ENCODE measurements at regions not wholly inside any gene's neighbourhood (a gene's known extent, or its start where the extent isn't known, plus 50 kb on each side); places are given as distances from the start of the nearest gene placed in this dataset.
"Not testable (repeated sequence)": the region's sequence is repeated elsewhere in the genome, so short reads cannot be mapped to it uniquely, and the experiment has no call there.

GRCh38 chr12:97048421-97049035 is 141.5 kb downstream of the NEDD1 start:
- no peak for DNase-seq
- no peaks in the 10 kb centered on the region for H3K9me3 Mint-ChIP-seq (ENCODE audit: low read depth)
- CTCF ChIA-PET = no interaction called here
- no peak for ATAC-seq
- H3K4me1 Mint-ChIP-seq = no peaks in the 10 kb centered on the region
- intact Hi-C loops (cut with DNase I, micrococcal nuclease) = no loop called here
- no peak overlapping the region for H3K27ac Mint-ChIP-seq
- no peak overlapping the region for H3K4me3 Mint-ChIP-seq
- no peaks in the 10 kb centered on the region for H3K36me3 Mint-ChIP-seq (ENCODE audit: low read depth)
- peaks cover 4% of the 10 kb centered on the region for H3K27me3 Mint-ChIP-seq
- POLR2A ChIA-PET = no interaction called here

- Mint-ChIP-seq H3K27me3 (peaks cover 4% of the 10 kb centered on the region), H3K4me3 (no peak overlapping the region), H3K9me3 (ENCODE audit: low read depth) (no peaks in the 10 kb centered on the region), H3K36me3 (ENCODE audit: low read depth) (no peaks in the 10 kb centered on the region), H3K4me1 (no peaks in the 10 kb centered on the region), H3K27ac (no peak overlapping the region)
- ChIA-PET POLR2A (no interaction called here), CTCF (no interaction called here)
- ATAC-seq = no peak
- DNase-seq = no peak
- intact Hi-C loops (cut with DNase I, micrococcal nuclease) = no loop called here
Observed at GRCh38 chr12:97050509-97050908, 143.5 kb downstream of the NEDD1 start.

GRCh38 chr12:97051341-97051740 is 144.3 kb downstream of the NEDD1 start:
- Mint-ChIP-seq H3K9me3 (ENCODE audit: low read depth) (peaks cover 3% of the 10 kb centered on the region), H3K27ac (no peak overlapping the region), H3K4me3 (no peak overlapping the region), H3K4me1 (no peaks in the 10 kb centered on the region), H3K36me3 (ENCODE audit: low read depth) (no peaks in the 10 kb centered on the region), H3K27me3 (peaks cover 4% of the 10 kb centered on the region)
- ChIA-PET POLR2A (no interaction called here), CTCF (no interaction called here)
- intact Hi-C loops (cut with DNase I, micrococcal nuclease) = no loop called here
- ATAC-seq (no peak), DNase-seq (no peak)

- CTCF ChIA-PET = interaction anchor here (1.2 kb wide), 1 partner anchor 76 kb away, joined by 3 read pairs; no protein-coding TSS in a partner anchor
Observed at GRCh38 chr12:97061171-97061570, 154.1 kb downstream of the NEDD1 start.

GRCh38 chr12:97063292-97063935 is 156.4 kb downstream of the NEDD1 start:
- no peaks in the 10 kb centered on the region for H3K9me3 Mint-ChIP-seq (ENCODE audit: low read depth)
- no peaks in the 10 kb centered on the region for H3K4me1 Mint-ChIP-seq
- intact Hi-C loops (cut with DNase I, micrococcal nuclease) = no loop called here
- no peak overlapping the region for H3K27ac Mint-ChIP-seq
- POLR2A ChIA-PET = no interaction called here
- no peak for DNase-seq
- H3K27me3 Mint-ChIP-seq = peaks cover 14% of the 10 kb centered on the region
- H3K4me3 Mint-ChIP-seq = no peak overlapping the region
- ATAC-seq = no peak
- CTCF ChIA-PET = interaction anchor here (1.0 kb wide), 1 partner anchor 30 kb away, joined by 3 read pairs; no protein-coding TSS in a partner anchor
- no peaks in the 10 kb centered on the region for H3K36me3 Mint-ChIP-seq (ENCODE audit: low read depth)

More at GRCh38 chr12:97061171-97061570, 154.1 kb downstream of the NEDD1 start:
- no peaks in the 10 kb centered on the region for H3K9me3 Mint-ChIP-seq (ENCODE audit: low read depth)
- H3K4me3 Mint-ChIP-seq = no peak overlapping the region
- no peak for DNase-seq
- H3K27ac Mint-ChIP-seq = no peak overlapping the region
- H3K36me3 Mint-ChIP-seq (ENCODE audit: low read depth) = no peaks in the 10 kb centered on the region
- peaks cover 14% of the 10 kb centered on the region for H3K27me3 Mint-ChIP-seq
- no peaks in the 10 kb centered on the region for H3K4me1 Mint-ChIP-seq
- no peak for ATAC-seq
- intact Hi-C loops (cut with DNase I, micrococcal nuclease) = no loop called here
- POLR2A ChIA-PET = no interaction called here

GRCh38 chr12:97075161-97075933 is 168.3 kb downstream of the NEDD1 start:
- CTCF ChIA-PET = interaction anchor here (0.6 kb wide), 1 partner anchor 1343 kb away, joined by 5 read pairs; no protein-coding TSS in a partner anchor
- intact Hi-C loops (cut with DNase I, micrococcal nuclease) = no loop called here
- ATAC-seq = no peak

GRCh38 chr12:97075934-97076630 is 169.0 kb downstream of the NEDD1 start:
- H3K9me3 Mint-ChIP-seq (ENCODE audit: low read depth) = no peaks in the 10 kb centered on the region
- no peak overlapping the region for H3K4me3 Mint-ChIP-seq
- intact Hi-C loops (cut with DNase I, micrococcal nuclease) = no loop called here
- DNase-seq (no peak), ATAC-seq (no peak)
- POLR2A ChIA-PET = no interaction called here
- no peaks in the 10 kb centered on the region for H3K36me3 Mint-ChIP-seq (ENCODE audit: low read depth)
- H3K27me3 Mint-ChIP-seq = no peaks in the 10 kb centered on the region
- H3K4me1 Mint-ChIP-seq = no peaks in the 10 kb centered on the region
- CTCF ChIA-PET = interaction anchor here (1.1 kb wide), 1 partner anchor 12 kb away, joined by 3 read pairs; no protein-coding TSS in a partner anchor
- no peak overlapping the region for H3K27ac Mint-ChIP-seq

More at GRCh38 chr12:97075161-97075933, 168.3 kb downstream of the NEDD1 start:
- Mint-ChIP-seq H3K27me3 (no peaks in the 10 kb centered on the region), H3K27ac (no peak overlapping the region), H3K36me3 (ENCODE audit: low read depth) (no peaks in the 10 kb centered on the region), H3K9me3 (ENCODE audit: low read depth) (no peaks in the 10 kb centered on the region), H3K4me3 (no peak overlapping the region), H3K4me1 (no peaks in the 10 kb centered on the region)
- DNase-seq = no peak
- POLR2A ChIA-PET = no interaction called here

- H3K27me3 Mint-ChIP-seq; DNase-seq; POLR2A ChIA-PET; ATAC-seq; H3K4me1 Mint-ChIP-seq; H3K9me3 Mint-ChIP-seq (ENCODE audit: low read depth); H3K27ac Mint-ChIP-seq; H3K4me3 Mint-ChIP-seq; intact Hi-C loops (cut with DNase I, micrococcal nuclease); H3K36me3 Mint-ChIP-seq (ENCODE audit: low read depth): not testable (repeated sequence)
- CTCF ChIA-PET = interaction anchor here (1.1 kb wide), 1 partner anchor 11 kb away, joined by 3 read pairs; no protein-coding TSS in a partner anchor
Observed at GRCh38 chr12:97076912-97077311, 169.9 kb downstream of the NEDD1 start.

GRCh38 chr12:97082029-97082428 is 175.0 kb downstream of the NEDD1 start:
- ChIA-PET CTCF (interaction anchor here (1.0 kb wide), 1 partner anchor 95 kb away, joined by 3 read pairs; no protein-coding TSS in a partner anchor), POLR2A (no interaction called here)
- no peaks in the 10 kb centered on the region for H3K27me3 Mint-ChIP-seq
- ATAC-seq (no peak), DNase-seq (no peak)
- no peak overlapping the region for H3K27ac Mint-ChIP-seq
- H3K4me3 Mint-ChIP-seq = no peak overlapping the region
- H3K36me3 Mint-ChIP-seq (ENCODE audit: low read depth) = no peaks in the 10 kb centered on the region
- intact Hi-C loops (cut with DNase I, micrococcal nuclease) = no loop called here
- no peaks in the 10 kb centered on the region for H3K4me1 Mint-ChIP-seq
- H3K9me3 Mint-ChIP-seq (ENCODE audit: low read depth) = no peaks in the 10 kb centered on the region

- H3K4me3 Mint-ChIP-seq = no peak overlapping the region
- H3K36me3 Mint-ChIP-seq (ENCODE audit: low read depth) = no peaks in the 10 kb centered on the region
- ATAC-seq = no peak
- intact Hi-C loops (cut with DNase I, micrococcal nuclease) = no loop called here
- ChIA-PET CTCF (no interaction called here), POLR2A (no interaction called here)
- no peak overlapping the region for H3K27ac Mint-ChIP-seq
- peaks cover 9% of the 10 kb centered on the region for H3K27me3 Mint-ChIP-seq
- no peaks in the 10 kb centered on the region for H3K4me1 Mint-ChIP-seq
- no peaks in the 10 kb centered on the region for H3K9me3 Mint-ChIP-seq (ENCODE audit: low read depth)
- no peak for DNase-seq
Observed at GRCh38 chr12:97093187-97093683, 186.2 kb downstream of the NEDD1 start.

- ATAC-seq = no peak
- Mint-ChIP-seq H3K9me3 (ENCODE audit: low read depth) (peaks cover 9% of the 10 kb centered on the region), H3K4me1 (no peaks in the 10 kb centered on the region), H3K36me3 (ENCODE audit: low read depth) (no peaks in the 10 kb centered on the region), H3K27ac (no peak overlapping the region), H3K27me3 (peaks cover 2% of the 10 kb centered on the region), H3K4me3 (no peak overlapping the region)
- intact Hi-C loops (cut with DNase I, micrococcal nuclease) = no loop called here
- POLR2A ChIA-PET = no interaction called here
- DNase-seq = no peak
- CTCF ChIA-PET = no interaction called here
Observed at GRCh38 chr12:97097734-97098133, 190.7 kb downstream of the NEDD1 start.
